Hepatocyte (in vitro differentiated cells): ENCODE measurements at regions not wholly inside any gene's neighbourhood (a gene's known extent, or its start where the extent isn't known, plus 50 kb on each side); places are given as distances from the start of the nearest gene placed in this dataset.

Source experiments
- CTCF ChIP-seq: fragments of 200-600 bp; sonication (generic); IDR thresholded peaks from 2 replicates; pipeline ENCODE4 v1.5.1; 2016; ENCODE audit warnings: antibody characterized with exemption, mild to moderate bottlenecking; ENCODE audit not compliant: poor library complexity
- EZH2 ChIP-seq: fragments of 200-600 bp; sonication (generic); IDR thresholded peaks from 2 replicates; pipeline ENCODE4 v1.6.1; 2016; ENCODE audit warnings: antibody characterized with exemption, mild to moderate bottlenecking, borderline replicate concordance

DNA sequence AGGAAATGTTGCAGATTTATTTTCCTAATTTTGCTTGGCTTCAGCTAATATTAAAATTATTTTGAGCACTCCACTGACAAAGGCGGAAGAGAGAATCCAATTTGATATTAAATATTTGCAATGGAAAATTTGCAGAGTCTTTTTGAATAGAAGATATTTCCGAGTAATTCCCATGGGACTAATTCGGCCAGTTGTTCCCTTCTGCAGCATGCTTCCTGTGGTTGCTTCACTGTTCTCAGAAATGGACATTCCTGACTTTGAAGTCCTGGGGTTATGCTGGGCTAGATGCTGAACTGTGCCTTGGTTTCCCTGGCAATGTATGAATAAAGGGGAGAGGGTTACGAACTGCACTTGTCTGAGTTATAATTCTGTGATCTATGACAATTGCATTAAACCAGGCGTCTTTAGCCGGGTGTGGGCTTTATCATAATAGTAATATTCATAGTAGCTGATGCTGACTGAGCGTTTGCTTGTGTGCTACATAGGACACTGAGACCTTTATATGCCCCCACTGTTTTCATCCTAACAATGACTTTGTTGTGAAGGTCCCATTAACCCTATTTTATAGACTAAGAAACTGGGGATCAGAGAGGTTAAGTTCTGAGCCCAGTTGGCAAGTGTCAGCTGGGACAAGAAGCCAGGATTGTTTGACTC, 114.5 kb upstream of the SPRY4 start:
- no peak for TF ChIP-seq CTCF
- TF ChIP-seq EZH2: no peak
